HTR-8/SVneo (cell line): ENCODE measurements at regions not wholly inside any gene's neighbourhood (a gene's known extent, or its start where the extent isn't known, plus 50 kb on each side); places are given as distances from the start of the nearest gene placed in this dataset.
"Not testable (repeated sequence)": the region's sequence is repeated elsewhere in the genome, so short reads cannot be mapped to it uniquely, and the experiment has no call there.

Source experiments
- DNase-seq: peaks from one replicate; pipeline ENCODE4 v3.0.0; 2011; ENCODE audit warnings: low spot score, mixed read lengths; ENCODE audit not compliant: insufficient read length
- FAIRE-seq: peaks from 2 replicates; lab custom pipeline; 2011; peaks lifted over from hg19 to GRCh38; lab: Jason Lieb, UNC

- DNase-seq (no peak), FAIRE-seq (no peak)
Measured at GRCh38 chr10:109317746-109318366, 605.5 kb downstream of the XPNPEP1 start.

GRCh38 chr10:109314016-109314415 lies 609.3 kb downstream of the XPNPEP1 start:
- not testable (repeated sequence) for FAIRE-seq, DNase-seq

- DNase-seq, FAIRE-seq: not testable (repeated sequence)
Measured at GRCh38 chr10:109312555-109312954, 610.8 kb downstream of the XPNPEP1 start.

GRCh38 chr10:109308971-109309370 lies 614.3 kb downstream of the XPNPEP1 start:
- DNase-seq, result no peak
- no peak for FAIRE-seq

- DNase-seq, FAIRE-seq: not testable (repeated sequence)
Measured at GRCh38 chr10:109307102-109307501, 616.2 kb downstream of the XPNPEP1 start.

GRCh38 chr10:109306698-109307097 lies 616.6 kb downstream of the XPNPEP1 start:
- no peak for DNase-seq
- FAIRE-seq, result no peak

GRCh38 chr10:109287858-109288257 lies 635.5 kb downstream of the XPNPEP1 start:
- FAIRE-seq (no peak), DNase-seq (no peak)

GRCh38 chr10:109282510-109282909 lies 640.8 kb downstream of the XPNPEP1 start:
- DNase-seq, result peak; percentile 49
- no peak for FAIRE-seq

GRCh38 chr10:109281347-109281746 lies 642.0 kb downstream of the XPNPEP1 start:
- no peak for DNase-seq

GRCh38 chr10:109280837-109281236 lies 642.5 kb downstream of the XPNPEP1 start:
- no peak for DNase-seq
- FAIRE-seq, result no peak

More at GRCh38 chr10:109281347-109281746, 642.0 kb downstream of the XPNPEP1 start:
- FAIRE-seq, result no peak

- DNase-seq, result no peak
- no peak for FAIRE-seq
Measured at GRCh38 chr10:109277456-109277855, 645.9 kb downstream of the XPNPEP1 start.

- DNase-seq (no peak), FAIRE-seq (no peak)
Measured at GRCh38 chr10:109275960-109276359, 647.4 kb downstream of the XPNPEP1 start.

GRCh38 chr10:109274681-109275080 lies 648.6 kb downstream of the XPNPEP1 start:
- DNase-seq (no peak), FAIRE-seq (no peak)

- no peak for DNase-seq
- no peak for FAIRE-seq
Measured at GRCh38 chr10:109270173-109270572, 653.1 kb downstream of the XPNPEP1 start.

GRCh38 chr10:109264004-109264403 lies 659.3 kb downstream of the XPNPEP1 start:
- no peak for DNase-seq
- FAIRE-seq, result no peak

- FAIRE-seq (no peak), DNase-seq (no peak)
Measured at GRCh38 chr10:109261231-109261630, 662.1 kb downstream of the XPNPEP1 start.

GRCh38 chr10:109259293-109259692 lies 664.0 kb downstream of the XPNPEP1 start:
- FAIRE-seq (no peak), DNase-seq (peak; percentile 41)

GRCh38 chr10:109253306-109253705 lies 670.0 kb downstream of the XPNPEP1 start:
- FAIRE-seq (no peak), DNase-seq (no peak)

- DNase-seq (no peak), FAIRE-seq (no peak)
Measured at GRCh38 chr10:109250152-109250551, 673.2 kb downstream of the XPNPEP1 start.

- no peak for DNase-seq
Measured at GRCh38 chr10:109247814-109248213, 675.5 kb downstream of the XPNPEP1 start.

GRCh38 chr10:109245821-109246220 lies 677.5 kb downstream of the XPNPEP1 start:
- FAIRE-seq (no peak), DNase-seq (no peak)

More at GRCh38 chr10:109247814-109248213, 675.5 kb downstream of the XPNPEP1 start:
- FAIRE-seq, result no peak

- DNase-seq, result no peak
- no peak for FAIRE-seq
Measured at GRCh38 chr10:109239371-109239770, 683.9 kb downstream of the XPNPEP1 start.
